22Rv1 (cell line): ENCODE measurements at regions not wholly inside any gene's neighbourhood (a gene's known extent, or its start where the extent isn't known, plus 50 kb on each side); places are given as distances from the start of the nearest gene placed in this dataset.
"Not testable (repeated sequence)": the region's sequence is repeated elsewhere in the genome, so short reads cannot be mapped to it uniquely, and the experiment has no call there.

Experiments used
- H3K27ac ChIP-seq: fragments of 450-650 bp; 2 replicates; pipeline ENCODE4 v1.5.1; 2017
- ZFX ChIP-seq: fragments of 450-650 bp; IDR thresholded peaks from 2 replicates; pipeline ENCODE4 v1.6.1; 2017; ENCODE audit warnings: antibody characterized with exemption, borderline replicate concordance
- TF ChIP-seq, protein P1 (sequence below): fragments of 450-650 bp; IDR thresholded peaks from 2 replicates; pipeline ENCODE4 v1.5.1; 2017; ENCODE audit warnings: mild to moderate bottlenecking

GRCh38 chr12:112615196-112615595 lies 176.4 kb upstream of the RPH3A start:
- TF ChIP-seq, protein P1, sequence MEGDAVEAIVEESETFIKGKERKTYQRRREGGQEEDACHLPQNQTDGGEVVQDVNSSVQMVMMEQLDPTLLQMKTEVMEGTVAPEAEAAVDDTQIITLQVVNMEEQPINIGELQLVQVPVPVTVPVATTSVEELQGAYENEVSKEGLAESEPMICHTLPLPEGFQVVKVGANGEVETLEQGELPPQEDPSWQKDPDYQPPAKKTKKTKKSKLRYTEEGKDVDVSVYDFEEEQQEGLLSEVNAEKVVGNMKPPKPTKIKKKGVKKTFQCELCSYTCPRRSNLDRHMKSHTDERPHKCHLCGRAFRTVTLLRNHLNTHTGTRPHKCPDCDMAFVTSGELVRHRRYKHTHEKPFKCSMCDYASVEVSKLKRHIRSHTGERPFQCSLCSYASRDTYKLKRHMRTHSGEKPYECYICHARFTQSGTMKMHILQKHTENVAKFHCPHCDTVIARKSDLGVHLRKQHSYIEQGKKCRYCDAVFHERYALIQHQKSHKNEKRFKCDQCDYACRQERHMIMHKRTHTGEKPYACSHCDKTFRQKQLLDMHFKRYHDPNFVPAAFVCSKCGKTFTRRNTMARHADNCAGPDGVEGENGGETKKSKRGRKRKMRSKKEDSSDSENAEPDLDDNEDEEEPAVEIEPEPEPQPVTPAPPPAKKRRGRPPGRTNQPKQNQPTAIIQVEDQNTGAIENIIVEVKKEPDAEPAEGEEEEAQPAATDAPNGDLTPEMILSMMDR, result no peak
- no peak for TF ChIP-seq ZFX
- H3K27ac ChIP-seq, result no peak overlapping the region

DNA sequence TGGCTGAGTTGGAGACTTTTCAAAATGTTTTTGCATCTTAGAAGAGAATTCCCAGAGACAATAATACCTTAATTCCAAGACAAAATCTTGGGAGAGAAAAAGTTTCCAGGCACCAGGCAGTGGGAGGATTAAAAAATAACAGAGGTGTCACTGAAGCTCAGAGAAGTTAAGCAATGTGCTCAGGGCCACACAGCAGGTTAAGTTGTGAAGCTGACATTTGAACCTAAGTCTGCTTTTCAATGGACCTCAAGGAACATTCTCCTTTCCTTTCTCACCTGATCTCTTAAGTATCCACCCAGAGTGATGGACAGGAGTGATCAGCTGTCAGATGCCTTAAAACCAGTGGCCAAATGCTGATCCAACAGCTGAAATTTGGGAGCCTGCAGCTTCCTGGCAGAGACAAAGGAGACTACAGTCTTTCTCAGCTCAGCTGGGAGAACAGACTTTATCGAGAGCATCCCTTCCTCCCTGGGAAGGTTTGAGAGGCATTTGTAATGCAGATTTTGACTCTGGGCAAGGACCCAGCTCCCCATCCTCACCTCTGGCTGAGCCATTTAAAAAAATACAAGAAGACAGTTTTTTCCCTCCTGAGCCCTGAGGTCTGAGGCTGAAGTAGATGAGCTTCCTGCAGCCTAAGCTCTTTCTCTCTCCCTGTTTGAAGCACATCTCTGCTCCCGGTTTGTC lies 174.9 kb upstream of the RPH3A start:
- no peak overlapping the region for H3K27ac ChIP-seq
- TF ChIP-seq ZFX, result no peak
- TF ChIP-seq, protein P1, result no peak

DNA sequence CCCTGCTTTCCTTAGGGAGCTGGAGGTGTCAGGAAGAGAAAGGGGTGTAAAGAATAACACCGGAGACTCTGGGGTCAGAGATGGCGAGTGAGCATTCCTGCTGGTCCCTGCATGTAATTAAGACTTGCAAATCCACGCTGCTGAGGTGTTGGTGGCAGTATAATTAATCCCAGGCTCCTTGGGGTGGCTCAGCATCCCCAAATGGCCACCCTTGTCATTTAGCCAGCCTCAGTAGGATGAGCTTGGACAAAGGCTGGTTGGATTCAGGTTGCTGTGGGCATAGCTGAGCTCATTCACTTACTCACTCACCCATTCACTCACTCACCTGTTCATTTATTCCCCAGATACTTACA lies 174.4 kb upstream of the RPH3A start:
- TF ChIP-seq, protein P1, result no peak
- TF ChIP-seq ZFX, result no peak
- H3K27ac ChIP-seq, result no peak overlapping the region

DNA sequence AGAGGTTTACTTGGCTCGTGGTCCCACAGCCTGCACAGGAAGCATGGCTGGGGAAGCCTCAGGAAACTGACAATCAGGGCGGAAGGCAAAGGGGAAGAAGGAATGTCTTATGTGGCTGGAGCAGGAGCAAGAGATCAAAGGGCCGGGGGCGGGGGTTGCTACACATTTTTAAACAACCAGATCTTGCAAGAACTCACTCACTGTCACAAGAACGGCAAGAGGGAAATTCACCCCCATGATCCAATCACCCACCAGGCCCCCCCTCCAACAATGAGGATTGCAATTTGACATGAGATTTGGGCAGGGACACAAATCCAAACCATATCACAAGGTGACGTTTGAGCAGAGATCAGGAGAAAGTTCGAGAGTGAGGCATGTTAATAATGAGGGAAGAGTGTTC lies 163.7 kb upstream of the RPH3A start:
- TF ChIP-seq, protein P1, result no peak
- no peak for TF ChIP-seq ZFX
- no peak overlapping the region for H3K27ac ChIP-seq

DNA sequence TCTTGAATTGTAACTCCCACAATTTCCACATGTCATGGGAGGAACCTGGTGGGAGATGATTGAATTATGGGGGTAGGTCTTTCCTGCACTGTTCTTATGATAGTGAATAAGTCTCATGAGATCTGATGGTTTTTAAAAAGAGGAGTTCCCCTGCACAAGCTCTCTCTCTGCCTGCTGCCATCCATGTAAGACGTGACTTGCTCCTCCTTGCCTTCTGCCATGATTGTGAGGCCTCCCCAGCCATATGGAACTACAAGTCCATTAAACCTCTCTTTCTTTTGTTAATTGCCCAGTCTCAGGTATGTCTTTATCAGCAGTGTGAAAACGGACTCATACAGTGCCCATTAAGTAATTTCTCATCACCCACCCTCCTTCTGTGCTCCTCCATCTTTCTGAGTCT lies 159.6 kb upstream of the RPH3A start:
- not testable (repeated sequence) for H3K27ac ChIP-seq

GRCh38 chr12:112635036-112635435 lies 156.5 kb upstream of the RPH3A start:
- H3K27ac ChIP-seq, result no peak overlapping the region
- no peak for TF ChIP-seq ZFX
- TF ChIP-seq, protein P1, result no peak

GRCh38 chr12:112638420-112638819 lies 153.1 kb upstream of the RPH3A start:
- no peak overlapping the region for H3K27ac ChIP-seq
- TF ChIP-seq, protein P1, result no peak
- TF ChIP-seq ZFX, result no peak

DNA sequence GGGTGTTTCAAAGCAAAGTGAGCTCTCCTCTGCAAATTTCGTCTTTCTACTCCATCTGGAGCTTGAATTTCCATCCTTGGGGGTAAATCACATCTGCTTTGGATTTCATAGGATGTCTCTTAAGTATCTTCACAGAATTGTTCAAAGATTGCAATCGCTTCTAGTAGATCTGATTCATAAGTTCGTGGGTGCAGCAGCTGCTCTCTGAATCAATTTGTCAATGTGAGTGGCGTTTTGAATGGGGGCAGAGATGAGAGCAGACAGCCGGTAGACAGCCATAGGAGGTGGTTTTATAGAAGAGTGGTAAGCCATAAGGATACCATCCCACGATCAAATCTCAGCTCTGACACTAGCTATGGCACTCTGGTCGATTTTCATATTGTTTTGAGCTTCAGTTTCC lies 146.0 kb upstream of the RPH3A start:
- TF ChIP-seq, protein P1, result no peak
- TF ChIP-seq ZFX, result no peak
- no peak overlapping the region for H3K27ac ChIP-seq
